GM23338 (cell line): ENCODE measurements at regions not wholly inside any gene's neighbourhood (a gene's known extent, or its start where the extent isn't known, plus 50 kb on each side); places are given as distances from the start of the nearest gene placed in this dataset.

ENCODE experiments used
- ATAC-seq: fragments of 200-7000 bp; cut with Tn5 transposase; 3 replicates; pipeline ENCODE4 v1.9.1; 2020
- DNase-seq: peaks from one replicate; pipeline ENCODE4 v3.0.0-alpha.2; 2015; ENCODE audit warnings: low spot score
- H2AFZ ChIP-seq: fragments of 200-600 bp; sonication (generic); 2 replicates; pipeline ENCODE4 v1.8.0; 2016; ENCODE audit warnings: antibody characterized with exemption, mild to moderate bottlenecking, moderate library complexity
- H3F3A ChIP-seq: fragments of 200-600 bp; sonication (generic); replicated peaks from 2 replicates; pipeline ENCODE4 v1.8.0; 2017; ENCODE audit warnings: antibody characterized with exemption, mixed run types, low read depth
- H3K27ac ChIP-seq: fragments of 200-600 bp; sonication (generic); 2 replicates; pipeline ENCODE4 v1.6.1; 2016; ENCODE audit warnings: low read depth
- H3K27me3 ChIP-seq: fragments of 200-600 bp; sonication (generic); 2 replicates; pipeline ENCODE4 v1.8.0; 2016; ENCODE audit warnings: mild to moderate bottlenecking, mixed run types, moderate library complexity; ENCODE audit not compliant: insufficient read depth
- H3K36me3 ChIP-seq: fragments of 200-600 bp; sonication (generic); 2 replicates; pipeline ENCODE4 v1.8.0; 2016; ENCODE audit warnings: mild to moderate bottlenecking; ENCODE audit not compliant: insufficient read depth
- H3K4me1 ChIP-seq: fragments of 200-600 bp; sonication (generic); 2 replicates; pipeline ENCODE4 v1.8.0; 2016; ENCODE audit warnings: mild to moderate bottlenecking, moderate library complexity; ENCODE audit not compliant: insufficient read depth
- H3K4me2 ChIP-seq: fragments of 200-600 bp; sonication (generic); 2 replicates; pipeline ENCODE4 v1.7.1; 2017; ENCODE audit warnings: mixed run types
- H3K4me3 ChIP-seq: fragments of 200-600 bp; sonication (generic); 2 replicates; pipeline ENCODE4 v1.6.1; 2016; ENCODE audit warnings: mixed run types
- H3K79me2 ChIP-seq: fragments of 200-600 bp; sonication (generic); replicated peaks from 2 replicates; pipeline ENCODE4 v1.8.0; 2017; ENCODE audit warnings: mild to moderate bottlenecking; ENCODE audit not compliant: insufficient read depth
- H3K9me2 ChIP-seq: fragments of 200-600 bp; sonication (generic); 2 replicates; pipeline ENCODE4 v1.8.0; 2017; ENCODE audit not compliant: insufficient read depth
- H4K20me1 ChIP-seq: fragments of 200-600 bp; sonication (generic); replicated peaks from 2 replicates; pipeline ENCODE4 v1.8.0; 2017; ENCODE audit warnings: mild to moderate bottlenecking; ENCODE audit not compliant: insufficient read depth
- H3K27ac Mint-ChIP-seq: 2 replicates; pipeline ENCODE4 v1.8.0; 2020; ENCODE audit warnings: inconsistent platforms, mild to moderate bottlenecking, moderate library complexity, mixed read lengths
- H3K27me3 Mint-ChIP-seq: 3 replicates; pipeline ENCODE4 v1.8.0; 2022; ENCODE audit warnings: low read depth, mild to moderate bottlenecking, moderate library complexity, mixed read lengths, inconsistent platforms; ENCODE audit not compliant: insufficient read depth, poor library complexity
- H3K36me3 Mint-ChIP-seq: 3 replicates; pipeline ENCODE4 v1.8.0; 2021; ENCODE audit warnings: low read depth, mild to moderate bottlenecking, inconsistent platforms, moderate library complexity, mixed read lengths
- H3K4me1 Mint-ChIP-seq: 3 replicates; pipeline ENCODE4 v1.8.0; 2020; ENCODE audit warnings: mild to moderate bottlenecking, inconsistent platforms, mixed read lengths
- H3K4me3 Mint-ChIP-seq: 3 replicates; pipeline ENCODE4 v1.8.0; 2021; ENCODE audit warnings: moderate library complexity, mild to moderate bottlenecking, inconsistent platforms, mixed read lengths
- H3K9me3 Mint-ChIP-seq: 3 replicates; pipeline ENCODE4 v1.8.0; 2020; ENCODE audit warnings: moderate library complexity, mild to moderate bottlenecking, inconsistent platforms, mixed read lengths
- CREB1 ChIP-seq: fragments of 250-450 bp; sonication (Bioruptor Pico); IDR thresholded peaks from 2 replicates; pipeline ENCODE4 v1.5.0; 2020; ENCODE audit warnings: low read depth, mild to moderate bottlenecking, moderate library complexity
- ETS1 ChIP-seq: IDR thresholded peaks from 2 replicates; pipeline ENCODE4 v1.6.1; 2016; ENCODE audit warnings: antibody characterized with exemption
- EZH2 ChIP-seq: fragments of 200-600 bp; sonication (generic); IDR thresholded peaks from one replicate; pipeline ENCODE4 v1.8.0; 2017; ENCODE audit warnings: antibody characterized with exemption, mild to moderate bottlenecking, low read depth; ENCODE audit not compliant: unreplicated experiment
- EZH2phosphoT487 ChIP-seq: fragments of 200-600 bp; sonication (generic); IDR thresholded peaks from one replicate; pipeline ENCODE4 v1.8.1; 2018; ENCODE audit warnings: antibody characterized with exemption; ENCODE audit not compliant: unreplicated experiment
- JUNB ChIP-seq: IDR thresholded peaks from one replicate; pipeline ENCODE4 v1.6.1; 2016; ENCODE audit warnings: antibody characterized with exemption; ENCODE audit not compliant: unreplicated experiment
- NANOG ChIP-seq: IDR thresholded peaks from 2 replicates; pipeline ENCODE4 v1.6.1; 2016; ENCODE audit warnings: antibody characterized with exemption, borderline replicate concordance
- POLR2AphosphoS5 ChIP-seq: IDR thresholded peaks from 2 replicates; pipeline ENCODE4 v1.6.1; 2016; ENCODE audit warnings: antibody characterized with exemption, low read depth
- ZNF114 ChIP-seq: fragments of 250-450 bp; sonication (Bioruptor Pico); IDR thresholded peaks from 2 replicates; pipeline ENCODE4 v1.5.0; 2020; ENCODE audit warnings: mild to moderate bottlenecking, moderate library complexity
- ZNF331 ChIP-seq: fragments of 250-450 bp; sonication (Bioruptor Pico); IDR thresholded peaks from 2 replicates; pipeline ENCODE4 v1.5.0; 2020; ENCODE audit warnings: low read depth, mild to moderate bottlenecking, moderate library complexity
- ZNF462 ChIP-seq: fragments of 250-450 bp; sonication (Bioruptor Pico); IDR thresholded peaks from 2 replicates; pipeline ENCODE4 v1.5.0; 2020; ENCODE audit warnings: mild to moderate bottlenecking, moderate library complexity

GRCh38 chr1:57633056-57633455 lies 209.2 kb upstream of the DAB1 start:
- H3K36me3 ChIP-seq: no peaks in the 10 kb centered on the region
- no peaks in the 10 kb centered on the region for H3K79me2 ChIP-seq
- Mint-ChIP-seq H3K4me1 (peaks cover 30% of the 10 kb centered on the region), H3K36me3 (no peaks in the 10 kb centered on the region), H3K9me3 (no peaks in the 10 kb centered on the region), H3K27me3 (no peaks in the 10 kb centered on the region), H3K4me3 (no peak overlapping the region), H3K27ac (no peak overlapping the region)
- H3K27ac ChIP-seq: no peak overlapping the region
- no peaks in the 10 kb centered on the region for H3K9me2 ChIP-seq
- H3K4me3 ChIP-seq: no peak overlapping the region
- H3K27me3 ChIP-seq: no peaks in the 10 kb centered on the region
- no peaks in the 10 kb centered on the region for H4K20me1 ChIP-seq
- 0 out of 2 replicates have a peak overlapping the region, but pooled peaks have one; percentile 15 for H2AFZ ChIP-seq
- H3F3A ChIP-seq: no peaks in the 10 kb centered on the region
- H3K4me1 ChIP-seq: peaks cover 17% of the 10 kb centered on the region
- no peak overlapping the region; the same call in 1 of the 2 replicates for H3K4me2 ChIP-seq
- DNase-seq: peak; percentile 45
- peak; percentile 86 for ATAC-seq
- TF ChIP-seq JUNB: no peak

GRCh38 chr1:57632401-57632800 lies 208.5 kb upstream of the DAB1 start:
- Mint-ChIP-seq H3K27me3 (no peaks in the 10 kb centered on the region), H3K27ac (no peak overlapping the region), H3K9me3 (no peaks in the 10 kb centered on the region), H3K4me3 (no peak overlapping the region), H3K36me3 (no peaks in the 10 kb centered on the region), H3K4me1 (peaks cover 30% of the 10 kb centered on the region)
- Histone ChIP-seq H4K20me1 (no peaks in the 10 kb centered on the region), H3K27ac (no peak overlapping the region), H2AFZ (no peak overlapping the region), H3K4me2 (no peak overlapping the region), H3K4me3 (no peak overlapping the region), H3F3A (no peaks in the 10 kb centered on the region), H3K36me3 (no peaks in the 10 kb centered on the region), H3K27me3 (no peaks in the 10 kb centered on the region), H3K79me2 (no peaks in the 10 kb centered on the region), H3K4me1 (peaks cover 17% of the 10 kb centered on the region), H3K9me2 (no peaks in the 10 kb centered on the region)
- TF ChIP-seq JUNB: no peak
- TF ChIP-seq NANOG: no peak
- TF ChIP-seq EZH2: no peak
- TF ChIP-seq CREB1 (CRISPR knock-in tag): no peak
- no peak for TF ChIP-seq POLR2AphosphoS5
- ATAC-seq: peak; percentile 54
- peak; percentile 14 for DNase-seq

- Histone ChIP-seq H3K79me2 (no peaks in the 10 kb centered on the region), H3K36me3 (no peaks in the 10 kb centered on the region), H3K27me3 (no peaks in the 10 kb centered on the region), H3K4me1 (peaks cover 25% of the 10 kb centered on the region), H3F3A (no peaks in the 10 kb centered on the region), H3K4me2 (no peak overlapping the region), H3K27ac (no peak overlapping the region), H3K9me2 (no peaks in the 10 kb centered on the region), H3K4me3 (no peak overlapping the region), H2AFZ (no peak overlapping the region), H4K20me1 (no peaks in the 10 kb centered on the region)
- no peak for DNase-seq
- peaks cover 48% of the 10 kb centered on the region for H3K4me1 Mint-ChIP-seq
- no peak overlapping the region for H3K27ac Mint-ChIP-seq
- H3K36me3 Mint-ChIP-seq: no peaks in the 10 kb centered on the region; the same call in 2 of the 3 replicates
- ATAC-seq: no peak
- H3K27me3 Mint-ChIP-seq: peaks cover 5% of the 10 kb centered on the region
- H3K9me3 Mint-ChIP-seq: no peaks in the 10 kb centered on the region
- no peak overlapping the region for H3K4me3 Mint-ChIP-seq
- TF ChIP-seq EZH2phosphoT487: no peak
- TF ChIP-seq JUNB: no peak
- TF ChIP-seq ZNF331 (CRISPR knock-in tag): no peak
- TF ChIP-seq POLR2AphosphoS5: no peak
- no peak for TF ChIP-seq ZNF462
- TF ChIP-seq NANOG: no peak
- no peak for TF ChIP-seq ZNF114 (CRISPR knock-in tag)
- no peak for TF ChIP-seq CREB1 (CRISPR knock-in tag)
- TF ChIP-seq EZH2: no peak
- TF ChIP-seq ETS1: no peak
These were observed 203.8 kb upstream of the DAB1 start for GRCh38 chr1:57627612-57628011.
